ENCODE measurements at regions not wholly inside any gene's neighbourhood (a gene's known extent, or its start where the extent isn't known, plus 50 kb on each side); places are given as distances from the start of the nearest gene placed in this dataset.

DNA sequence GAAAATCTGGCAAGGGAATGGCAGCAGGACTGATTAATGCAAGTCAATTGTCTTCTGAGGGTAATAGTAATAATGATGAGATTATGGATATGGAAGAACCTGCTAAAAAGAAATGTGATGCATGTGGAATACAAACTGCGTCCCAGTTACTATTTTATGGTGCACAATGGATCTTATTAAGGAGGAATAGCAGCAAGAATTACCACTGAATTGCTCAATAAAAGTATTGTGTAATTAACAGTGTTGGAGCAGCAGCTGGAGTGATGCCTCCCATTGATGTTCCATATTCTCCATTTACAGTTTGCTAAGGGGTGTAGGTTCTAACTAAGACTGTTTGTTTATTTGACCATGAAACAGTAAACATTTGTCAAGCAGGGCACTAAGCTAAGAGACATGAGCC lies 167.9 kb downstream of the HRH4 start:
- Histone ChIP-seq H3K4me3 (ENCODE audit: low read depth in 1 of 2, low read length in 2 of 2) (no peak overlapping the region), H3K9me3 (ENCODE audit: control insufficient read depth in 1 of 2, low read length in 2 of 2) (no peaks in the 10 kb centered on the region), H3K36me3 (ENCODE audit: control insufficient read depth in 1 of 2, insufficient read depth in 2 of 2, low read length in 2 of 2) (no peaks in the 10 kb centered on the region), H3K27me3 (ENCODE audit: low read depth, low read length) (no peaks in the 10 kb centered on the region), H3K4me1 (ENCODE audit: control insufficient read depth in 1 of 2, insufficient read depth in 2 of 2, low read length in 2 of 2) (peaks cover 0 to 4% of the 10 kb centered on the region in 2 donors), H3K27ac (ENCODE audit: low read length) (no peak overlapping the region)

DNA sequence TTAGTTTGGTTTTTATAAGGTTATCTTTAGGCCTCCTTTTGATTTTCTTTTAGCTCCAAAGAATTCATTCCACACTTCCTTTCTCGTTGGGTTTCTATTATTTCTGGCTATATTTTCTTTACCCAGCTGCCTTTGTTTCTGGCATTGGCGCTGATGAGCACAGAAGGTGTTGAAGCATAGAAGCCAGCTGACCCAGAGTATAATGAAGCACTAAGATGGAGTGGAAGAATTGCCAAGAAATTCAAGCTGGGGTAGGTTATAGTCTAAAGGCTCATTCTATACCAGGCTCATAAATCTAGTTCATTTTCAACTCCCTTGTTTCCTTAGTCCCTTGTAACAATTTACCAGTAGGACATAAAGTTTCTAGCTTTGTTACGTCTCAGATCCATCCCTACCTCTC lies 169.5 kb downstream of the HRH4 start:
- Histone ChIP-seq H3K27me3 (ENCODE audit: low read depth, low read length) (no peaks in the 10 kb centered on the region), H3K9me3 (ENCODE audit: control insufficient read depth in 1 of 2, low read length in 2 of 2) (no peaks in the 10 kb centered on the region), H3K4me1 (ENCODE audit: control insufficient read depth in 1 of 2, insufficient read depth in 2 of 2, low read length in 2 of 2) (peaks cover 0 to 4% of the 10 kb centered on the region in 2 donors), H3K27ac (ENCODE audit: low read length) (no peak overlapping the region), H3K4me3 (ENCODE audit: low read depth in 1 of 2, low read length in 2 of 2) (no peak overlapping the region), H3K36me3 (ENCODE audit: control insufficient read depth in 1 of 2, insufficient read depth in 2 of 2, low read length in 2 of 2) (no peaks in the 10 kb centered on the region)

GRCh38 chr18:24630346-24630880 lies 170.0 kb downstream of the HRH4 start:
- no peaks in the 10 kb centered on the region for H3K27me3 ChIP-seq (ENCODE audit: low read depth, low read length)
- peaks cover 0 to 4% of the 10 kb centered on the region in 2 donors for H3K4me1 ChIP-seq (ENCODE audit: control insufficient read depth in 1 of 2, insufficient read depth in 2 of 2, low read length in 2 of 2)
- H3K9me3 ChIP-seq (ENCODE audit: control insufficient read depth in 1 of 2, low read length in 2 of 2) = no peaks in the 10 kb centered on the region
- H3K4me3 ChIP-seq (ENCODE audit: low read depth in 1 of 2, low read length in 2 of 2) = no peak overlapping the region
- H3K36me3 ChIP-seq (ENCODE audit: control insufficient read depth in 1 of 2, insufficient read depth in 2 of 2, low read length in 2 of 2) = no peaks in the 10 kb centered on the region
- H3K27ac ChIP-seq (ENCODE audit: low read length) = no peak overlapping the region

GRCh38 chr18:24631243-24632025 lies 171.0 kb downstream of the HRH4 start:
- Histone ChIP-seq H3K4me1 (ENCODE audit: control insufficient read depth in 1 of 2, insufficient read depth in 2 of 2, low read length in 2 of 2) (peaks cover 0 to 4% of the 10 kb centered on the region in 2 donors), H3K27ac (ENCODE audit: low read length) (no peak overlapping the region), H3K4me3 (ENCODE audit: low read depth in 1 of 2, low read length in 2 of 2) (no peak overlapping the region), H3K36me3 (ENCODE audit: control insufficient read depth in 1 of 2, insufficient read depth in 2 of 2, low read length in 2 of 2) (no peaks in the 10 kb centered on the region), H3K9me3 (ENCODE audit: control insufficient read depth in 1 of 2, low read length in 2 of 2) (no peaks in the 10 kb centered on the region), H3K27me3 (ENCODE audit: low read depth, low read length) (no peaks in the 10 kb centered on the region)

DNA sequence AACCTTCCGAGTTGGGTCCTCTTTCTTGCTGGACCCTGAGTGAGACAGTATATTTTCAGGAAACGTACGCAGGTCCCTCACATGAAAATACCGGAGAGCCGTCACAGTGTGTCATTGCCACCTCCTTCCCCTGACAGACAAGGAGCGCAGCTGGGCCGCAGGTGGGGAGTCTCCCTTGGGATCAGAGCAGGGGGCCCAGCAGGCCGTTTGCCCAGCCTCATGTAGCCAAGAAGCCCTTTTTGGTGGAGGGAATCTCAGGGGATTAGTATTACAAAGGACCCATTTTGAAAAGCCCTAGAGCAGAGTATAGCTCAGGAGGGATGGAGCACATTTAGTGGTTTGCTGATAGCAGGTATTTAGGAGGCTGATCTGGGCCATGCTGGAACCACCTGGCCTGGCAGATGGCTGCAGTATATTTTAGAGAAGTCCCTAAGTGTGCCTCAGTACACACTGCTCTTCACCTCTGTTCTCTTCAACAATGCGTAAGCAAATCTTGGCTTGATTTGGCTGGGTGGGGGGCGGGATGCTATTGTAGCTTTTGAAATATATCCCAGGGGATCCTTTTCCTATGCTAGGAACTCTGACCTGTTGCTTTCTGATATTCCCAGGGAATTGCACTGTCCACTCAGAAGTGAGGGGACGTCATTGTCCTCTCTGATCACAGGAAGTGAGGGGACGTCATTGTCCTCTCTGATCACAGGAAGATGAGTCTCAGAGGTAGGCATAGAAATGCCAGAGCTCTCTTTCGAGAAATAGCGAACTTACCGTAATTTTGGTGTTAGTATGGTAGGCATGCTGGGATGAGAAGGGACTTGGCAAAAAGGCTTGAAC lies 171.9 kb downstream of the HRH4 start:
- Histone ChIP-seq H3K4me1 (ENCODE audit: control insufficient read depth in 1 of 2, insufficient read depth in 2 of 2, low read length in 2 of 2) (peaks cover 0 to 4% of the 10 kb centered on the region in 2 donors), H3K9me3 (ENCODE audit: control insufficient read depth in 1 of 2, low read length in 2 of 2) (no peaks in the 10 kb centered on the region), H3K4me3 (ENCODE audit: low read depth in 1 of 2, low read length in 2 of 2) (no peak overlapping the region), H3K27me3 (ENCODE audit: low read depth, low read length) (no peaks in the 10 kb centered on the region), H3K27ac (ENCODE audit: low read length) (no peak overlapping the region), H3K36me3 (ENCODE audit: control insufficient read depth in 1 of 2, insufficient read depth in 2 of 2, low read length in 2 of 2) (no peaks in the 10 kb centered on the region)

DNA sequence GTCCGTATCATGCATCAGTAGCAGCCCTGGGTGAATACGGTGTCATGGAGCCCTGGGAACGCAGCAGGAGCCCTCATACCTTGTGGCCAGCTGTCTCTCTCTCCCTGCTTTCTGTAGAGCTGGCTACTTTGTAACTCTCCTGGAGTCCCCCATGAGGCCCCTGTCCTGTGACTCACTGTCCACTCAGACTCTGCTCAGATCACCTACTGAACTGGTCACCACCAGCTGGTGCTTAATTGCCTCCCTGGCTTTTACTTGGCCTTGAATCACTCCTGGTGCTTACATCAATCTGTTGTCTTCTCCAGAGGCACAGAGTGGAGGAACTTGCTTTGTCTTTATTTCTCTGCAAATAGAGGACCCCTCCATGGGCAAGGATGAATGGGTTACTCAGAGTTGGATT lies 172.7 kb downstream of the HRH4 start:
- H3K4me1 ChIP-seq (ENCODE audit: control insufficient read depth in 1 of 2, insufficient read depth in 2 of 2, low read length in 2 of 2) = peaks cover 0 to 4% of the 10 kb centered on the region in 2 donors
- H3K27me3 ChIP-seq (ENCODE audit: low read depth, low read length) = no peaks in the 10 kb centered on the region
- no peaks in the 10 kb centered on the region for H3K36me3 ChIP-seq (ENCODE audit: control insufficient read depth in 1 of 2, insufficient read depth in 2 of 2, low read length in 2 of 2)
- no peaks in the 10 kb centered on the region for H3K9me3 ChIP-seq (ENCODE audit: control insufficient read depth in 1 of 2, low read length in 2 of 2)
- H3K4me3 ChIP-seq (ENCODE audit: low read depth in 1 of 2, low read length in 2 of 2) = no peak overlapping the region
- no peak overlapping the region for H3K27ac ChIP-seq (ENCODE audit: low read length)

- peaks cover 0 to 11% of the 10 kb centered on the region in 2 donors for H3K9me3 ChIP-seq (ENCODE audit: control insufficient read depth in 1 of 2, low read length in 2 of 2)
- no peak overlapping the region for H3K27ac ChIP-seq (ENCODE audit: low read length)
- no peaks in the 10 kb centered on the region for H3K27me3 ChIP-seq (ENCODE audit: low read depth, low read length)
- H3K36me3 ChIP-seq (ENCODE audit: control insufficient read depth in 1 of 2, insufficient read depth in 2 of 2, low read length in 2 of 2) = no peaks in the 10 kb centered on the region
- no peak overlapping the region for H3K4me3 ChIP-seq (ENCODE audit: low read depth in 1 of 2, low read length in 2 of 2)
- no peaks in the 10 kb centered on the region for H3K4me1 ChIP-seq (ENCODE audit: control insufficient read depth in 1 of 2, insufficient read depth in 2 of 2, low read length in 2 of 2)
Observed at GRCh38 chr18:24649571-24649970, 189.1 kb downstream of the HRH4 start.

DNA sequence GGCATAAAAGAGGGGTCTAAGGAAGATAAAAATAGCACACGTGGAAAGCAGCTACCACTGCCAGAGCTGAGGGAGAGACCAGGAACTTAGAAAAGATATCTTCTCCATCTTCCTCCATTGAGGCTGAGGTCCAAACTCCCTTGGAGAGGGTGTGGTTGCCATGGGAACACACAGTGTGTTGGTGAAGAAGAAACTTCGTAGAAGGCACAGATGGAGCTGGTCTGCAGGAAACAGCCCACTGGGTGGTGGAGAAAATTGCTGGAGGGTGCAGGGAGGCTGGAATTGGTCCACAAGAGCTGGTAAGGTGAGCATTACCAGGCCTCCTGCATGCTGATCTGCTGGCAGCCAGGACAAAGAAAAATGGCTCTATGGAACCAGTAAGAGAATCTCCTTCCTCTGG lies 191.0 kb downstream of the HRH4 start:
- Histone ChIP-seq H3K9me3 (ENCODE audit: control insufficient read depth in 1 of 2, low read length in 2 of 2) (peaks cover 0 to 11% of the 10 kb centered on the region in 2 donors), H3K36me3 (ENCODE audit: control insufficient read depth in 1 of 2, insufficient read depth in 2 of 2, low read length in 2 of 2) (no peaks in the 10 kb centered on the region), H3K4me3 (ENCODE audit: low read depth in 1 of 2, low read length in 2 of 2) (no peak overlapping the region), H3K27me3 (ENCODE audit: low read depth, low read length) (no peaks in the 10 kb centered on the region), H3K4me1 (ENCODE audit: control insufficient read depth in 1 of 2, insufficient read depth in 2 of 2, low read length in 2 of 2) (no peaks in the 10 kb centered on the region), H3K27ac (ENCODE audit: low read length) (no peak overlapping the region)

DNA sequence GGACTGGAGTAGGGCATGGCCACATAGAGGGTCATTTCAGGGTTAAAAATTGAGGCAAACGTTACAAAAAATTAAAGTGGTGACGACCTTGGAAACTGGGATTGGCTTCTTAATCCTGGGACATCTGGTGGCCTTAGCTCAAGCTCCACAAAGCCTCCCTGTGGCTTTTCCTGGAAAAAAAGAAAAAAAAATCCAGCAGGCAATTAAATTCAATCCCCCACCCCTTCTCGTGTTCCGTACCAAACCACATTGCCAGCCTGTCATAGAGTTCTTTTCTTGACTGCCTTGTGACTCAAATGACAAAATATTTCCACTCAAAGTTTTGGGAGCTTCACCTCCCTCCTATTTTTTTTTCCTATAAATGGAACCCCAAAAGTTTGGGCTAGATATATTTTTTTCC lies 195.6 kb downstream of the HRH4 start:
- H3K27ac ChIP-seq (ENCODE audit: low read length) = no peak overlapping the region
- H3K4me3 ChIP-seq (ENCODE audit: low read depth in 1 of 2, low read length in 2 of 2) = no peak overlapping the region
- H3K27me3 ChIP-seq (ENCODE audit: low read depth, low read length) = no peaks in the 10 kb centered on the region
- H3K36me3 ChIP-seq (ENCODE audit: control insufficient read depth in 1 of 2, insufficient read depth in 2 of 2, low read length in 2 of 2) = no peaks in the 10 kb centered on the region
- peaks cover 0 to 7% of the 10 kb centered on the region in 2 donors for H3K9me3 ChIP-seq (ENCODE audit: control insufficient read depth in 1 of 2, low read length in 2 of 2)
- H3K4me1 ChIP-seq (ENCODE audit: control insufficient read depth in 1 of 2, insufficient read depth in 2 of 2, low read length in 2 of 2) = no peaks in the 10 kb centered on the region

DNA sequence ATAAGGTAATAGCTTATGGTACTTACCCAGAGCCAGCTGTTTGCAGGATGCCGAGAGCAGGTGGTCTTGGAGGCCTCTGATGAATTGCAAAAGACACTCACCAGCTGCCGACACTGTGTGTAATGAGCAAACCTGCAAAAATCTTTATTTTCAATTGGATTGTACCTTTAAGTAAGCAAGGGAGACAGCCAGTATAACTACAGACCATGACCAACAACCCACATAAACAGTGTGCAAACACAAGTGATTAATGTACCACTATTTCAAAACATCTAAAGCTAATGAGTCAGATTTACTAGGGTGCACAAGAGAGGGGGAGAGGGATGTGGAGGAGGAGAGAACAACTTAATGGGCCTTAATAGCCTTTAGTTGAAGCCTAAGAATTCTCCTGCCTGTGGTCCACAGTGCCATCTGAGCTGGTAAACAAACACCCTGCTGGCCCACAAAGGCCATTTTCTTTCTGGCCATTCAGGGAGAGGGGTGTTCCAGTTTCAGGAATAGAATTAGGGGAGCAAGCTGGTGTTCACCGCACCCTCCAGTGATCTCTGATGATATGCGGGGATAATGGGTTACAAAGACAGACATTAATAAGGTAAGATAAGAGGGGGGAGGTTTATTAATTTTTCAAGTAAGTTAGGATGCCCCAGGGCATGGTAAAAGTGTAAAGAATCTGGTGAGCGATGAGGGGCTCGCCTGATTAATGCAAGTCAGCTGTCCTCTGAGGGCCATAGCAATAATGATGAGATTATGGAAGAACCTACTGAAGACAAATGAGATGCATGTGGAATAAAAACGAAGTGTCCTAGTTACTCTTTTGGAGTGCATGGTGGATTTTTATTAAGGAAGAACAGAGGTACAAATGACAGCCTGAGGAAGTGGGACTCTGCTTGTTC lies 196.4 kb downstream of the HRH4 start:
- Histone ChIP-seq H3K27ac (ENCODE audit: low read length) (no peak overlapping the region), H3K36me3 (ENCODE audit: control insufficient read depth in 1 of 2, insufficient read depth in 2 of 2, low read length in 2 of 2) (no peaks in the 10 kb centered on the region), H3K4me1 (ENCODE audit: control insufficient read depth in 1 of 2, insufficient read depth in 2 of 2, low read length in 2 of 2) (no peaks in the 10 kb centered on the region)

GRCh38 chr18:24657444-24657842 lies 197.0 kb downstream of the HRH4 start:
- no peaks in the 10 kb centered on the region for H3K27me3 ChIP-seq (ENCODE audit: low read depth, low read length)
- no peaks in the 10 kb centered on the region for H3K4me1 ChIP-seq (ENCODE audit: control insufficient read depth in 1 of 2, insufficient read depth in 2 of 2, low read length in 2 of 2)
- no peak overlapping the region for H3K27ac ChIP-seq (ENCODE audit: low read length)
- no peaks in the 10 kb centered on the region for H3K9me3 ChIP-seq (ENCODE audit: control insufficient read depth in 1 of 2, low read length in 2 of 2)
- H3K4me3 ChIP-seq (ENCODE audit: low read depth in 1 of 2, low read length in 2 of 2) = no peak overlapping the region
- H3K36me3 ChIP-seq (ENCODE audit: control insufficient read depth in 1 of 2, insufficient read depth in 2 of 2, low read length in 2 of 2) = no peaks in the 10 kb centered on the region

More for the DNA sequence above, 196.4 kb downstream of the HRH4 start:
- Histone ChIP-seq H3K4me3 (ENCODE audit: low read depth in 1 of 2, low read length in 2 of 2) (no peak overlapping the region), H3K27me3 (ENCODE audit: low read depth, low read length) (no peaks in the 10 kb centered on the region), H3K9me3 (ENCODE audit: control insufficient read depth in 1 of 2, low read length in 2 of 2) (peaks cover 0 to 2% of the 10 kb centered on the region in 2 donors)

Data from muscle layer of duodenum (tissue), 2 donors.